Spleen (tissue), 7 donors: ENCODE measurements at regions not wholly inside any gene's neighbourhood (a gene's known extent, or its start where the extent isn't known, plus 50 kb on each side); places are given as distances from the start of the nearest gene placed in this dataset.

Experiments
- POLR2A ChIP-seq, 3 donors: fragments of 450-650 bp; IDR thresholded peaks; one replicate each; pipeline ENCODE4 v1.5.1; 2017; ENCODE audit warnings: antibody characterized with exemption in 3 of 3, mild to moderate bottlenecking in 1 of 3
- POLR2AphosphoS5 ChIP-seq, 3 donors: sonication (generic); formaldehyde crosslinking; IDR thresholded peaks; one replicate each; pipeline ENCODE4 v1.5.1; 2017; ENCODE audit warnings: antibody characterized with exemption in 3 of 3
- TF ChIP-seq, protein P1 (sequence below), 11 experiments: fragments of 200-600 bp in 7 of 11; fragments of 450-650 bp in 4 of 11; sonication (generic) in 4 of 11; IDR thresholded peaks in 8 of 11; conservative IDR thresholded peaks in 3 of 11; 1 replicate in 7 of 11; 2 replicates in 4 of 11; pipeline versions ENCODE4 v1.4.0 to v1.8.0; 2016 to 2021; ENCODE audit warnings: antibody characterized with exemption in 11 of 11, inconsistent platforms in 4 of 11, mild to moderate bottlenecking in 1 of 11
- donor health status: DM: no; HTN: no; CAD: no; lungs with moderate emphysema.
- donor health status: DM: no; HTN: no; CAD: no.
- donor health status: DM: no; HTN: no; CAD: no.

DNA sequence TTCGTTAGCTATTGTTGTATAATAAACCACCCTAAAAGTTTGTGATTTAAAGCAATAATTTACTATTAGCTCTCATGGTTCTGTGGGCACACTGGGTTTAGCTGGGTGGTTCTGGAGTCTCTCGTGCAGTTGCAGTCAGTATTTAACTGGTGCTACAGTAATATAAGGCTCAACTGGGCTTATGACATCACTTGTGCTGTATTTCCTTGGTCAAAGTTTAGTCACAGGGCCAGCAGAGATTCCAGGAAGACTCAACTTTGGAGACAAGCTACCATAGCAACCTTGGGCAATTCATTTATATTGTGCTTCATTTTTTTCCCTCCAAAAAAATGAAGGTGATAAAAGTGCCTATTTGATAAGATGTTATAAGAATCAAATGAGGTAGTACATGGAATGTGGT lies 204.2 kb upstream of the GUCY1A2 start:
- TF ChIP-seq POLR2A (IDR thresholded peaks at IDR 0.05) (no peak), POLR2AphosphoS5 (IDR thresholded peaks at IDR 0.05) (no peak)
- TF ChIP-seq, protein P1, sequence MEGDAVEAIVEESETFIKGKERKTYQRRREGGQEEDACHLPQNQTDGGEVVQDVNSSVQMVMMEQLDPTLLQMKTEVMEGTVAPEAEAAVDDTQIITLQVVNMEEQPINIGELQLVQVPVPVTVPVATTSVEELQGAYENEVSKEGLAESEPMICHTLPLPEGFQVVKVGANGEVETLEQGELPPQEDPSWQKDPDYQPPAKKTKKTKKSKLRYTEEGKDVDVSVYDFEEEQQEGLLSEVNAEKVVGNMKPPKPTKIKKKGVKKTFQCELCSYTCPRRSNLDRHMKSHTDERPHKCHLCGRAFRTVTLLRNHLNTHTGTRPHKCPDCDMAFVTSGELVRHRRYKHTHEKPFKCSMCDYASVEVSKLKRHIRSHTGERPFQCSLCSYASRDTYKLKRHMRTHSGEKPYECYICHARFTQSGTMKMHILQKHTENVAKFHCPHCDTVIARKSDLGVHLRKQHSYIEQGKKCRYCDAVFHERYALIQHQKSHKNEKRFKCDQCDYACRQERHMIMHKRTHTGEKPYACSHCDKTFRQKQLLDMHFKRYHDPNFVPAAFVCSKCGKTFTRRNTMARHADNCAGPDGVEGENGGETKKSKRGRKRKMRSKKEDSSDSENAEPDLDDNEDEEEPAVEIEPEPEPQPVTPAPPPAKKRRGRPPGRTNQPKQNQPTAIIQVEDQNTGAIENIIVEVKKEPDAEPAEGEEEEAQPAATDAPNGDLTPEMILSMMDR (IDR thresholded peaks at IDR 0.05 in 8 of 11, conservative IDR thresholded peaks at IDR 0.05 in 3 of 11): no peak
